ENCODE measurements at regions not wholly inside any gene's neighbourhood (a gene's known extent, or its start where the extent isn't known, plus 50 kb on each side); places are given as distances from the start of the nearest gene placed in this dataset.
"Not testable (repeated sequence)": the region's sequence is repeated elsewhere in the genome, so short reads cannot be mapped to it uniquely, and the experiment has no call there.

- H3K4me1 ChIP-seq (replicated peaks) = no peaks in the 10 kb centered on the region
- H3K9me3 ChIP-seq = no peaks in the 10 kb centered on the region
- no peaks in the 10 kb centered on the region for H3K27me3 ChIP-seq (replicated peaks; ENCODE audit: insufficient read depth)
- TF ChIP-seq POLR2A (IDR thresholded peaks at IDR 0.05) (no peak), CTCF (IDR thresholded peaks at IDR 0.05) (no peak), POLR2AphosphoS5 (IDR thresholded peaks at IDR 0.05) (no peak)
- intact Hi-C loops (cut with DNase I) = no loop called here
- no peak for DNase-seq (ENCODE audit: low spot score)
- H3K4me3 ChIP-seq = no peak overlapping the region
- no peak overlapping the region for H3K27ac ChIP-seq
- H3K36me3 ChIP-seq = no peaks in the 10 kb centered on the region
- 70% methylated on average over 3 of the region's 3 CpGs for WGBS
These were observed 783.3 kb upstream of the SEMA6A start for GRCh38 chr5:117357886-117358285.

- TF ChIP-seq POLR2A (IDR thresholded peaks at IDR 0.05) (no peak), POLR2AphosphoS5 (IDR thresholded peaks at IDR 0.05) (no peak), CTCF (IDR thresholded peaks at IDR 0.05) (no peak)
- DNase-seq (ENCODE audit: low spot score) = no peak
- no peaks in the 10 kb centered on the region for H3K36me3 ChIP-seq
- H3K27me3 ChIP-seq (replicated peaks; ENCODE audit: insufficient read depth) = no peaks in the 10 kb centered on the region
- no peaks in the 10 kb centered on the region for H3K9me3 ChIP-seq
- intact Hi-C loops (cut with DNase I) = no loop called here
- no peaks in the 10 kb centered on the region for H3K4me1 ChIP-seq (replicated peaks)
- H3K4me3 ChIP-seq = no peak overlapping the region
- WGBS = 60% methylated on average over 2 of the region's 2 CpGs
- no peak overlapping the region for H3K27ac ChIP-seq
These were observed 772.7 kb upstream of the SEMA6A start for GRCh38 chr5:117347280-117347679.

- intact Hi-C loops (cut with DNase I); H3K27me3 ChIP-seq (replicated peaks; ENCODE audit: insufficient read depth); H3K36me3 ChIP-seq; H3K4me1 ChIP-seq (replicated peaks); DNase-seq (ENCODE audit: low spot score); H3K9me3 ChIP-seq; H3K27ac ChIP-seq; H3K4me3 ChIP-seq: not testable (repeated sequence)
- WGBS = 61% methylated on average over 13 of the region's 13 CpGs
These were observed 769.1 kb upstream of the SEMA6A start for GRCh38 chr5:117343726-117344125.

- Histone ChIP-seq H3K9me3 (no peaks in the 10 kb centered on the region), H3K27ac (no peak overlapping the region), H3K27me3 (replicated peaks; ENCODE audit: insufficient read depth) (no peaks in the 10 kb centered on the region), H3K4me3 (no peak overlapping the region), H3K4me1 (replicated peaks) (no peaks in the 10 kb centered on the region), H3K36me3 (no peaks in the 10 kb centered on the region)
- DNase-seq (ENCODE audit: low spot score) = no peak
- 69% methylated on average over 4 of the region's 4 CpGs for WGBS
- TF ChIP-seq POLR2A (IDR thresholded peaks at IDR 0.05) = no peak
- no peak for TF ChIP-seq POLR2AphosphoS5 (IDR thresholded peaks at IDR 0.05)
- no peak for TF ChIP-seq CTCF (IDR thresholded peaks at IDR 0.05)
- intact Hi-C loops (cut with DNase I) = no loop called here
These were observed 762.6 kb upstream of the SEMA6A start for GRCh38 chr5:117337064-117337749.

GRCh38 chr5:117336208-117336607, 761.6 kb upstream of the SEMA6A start:
- no peak for DNase-seq (ENCODE audit: low spot score)
- Histone ChIP-seq H3K4me3 (no peak overlapping the region), H3K36me3 (no peaks in the 10 kb centered on the region), H3K9me3 (no peaks in the 10 kb centered on the region), H3K4me1 (replicated peaks) (no peaks in the 10 kb centered on the region), H3K27me3 (replicated peaks; ENCODE audit: insufficient read depth) (no peaks in the 10 kb centered on the region), H3K27ac (no peak overlapping the region)
- TF ChIP-seq POLR2AphosphoS5 (IDR thresholded peaks at IDR 0.05) = no peak
- WGBS = 65% methylated on average over 3 of the region's 3 CpGs
- intact Hi-C loops (cut with DNase I) = no loop called here

GRCh38 chr5:117333011-117333410, 758.4 kb upstream of the SEMA6A start:
- no peak for DNase-seq (ENCODE audit: low spot score)
- H3K27me3 ChIP-seq (replicated peaks; ENCODE audit: insufficient read depth) = no peaks in the 10 kb centered on the region

More at GRCh38 chr5:117333011-117333410, 758.4 kb upstream of the SEMA6A start:
- WGBS = 87% methylated on average over 3 of the region's 3 CpGs
- Histone ChIP-seq H3K36me3 (no peaks in the 10 kb centered on the region), H3K4me1 (replicated peaks) (no peaks in the 10 kb centered on the region), H3K4me3 (no peak overlapping the region), H3K27ac (no peak overlapping the region), H3K9me3 (no peaks in the 10 kb centered on the region)
- intact Hi-C loops (cut with DNase I) = no loop called here
- TF ChIP-seq CTCF (IDR thresholded peaks at IDR 0.05) (no peak), POLR2AphosphoS5 (IDR thresholded peaks at IDR 0.05) (no peak), POLR2A (IDR thresholded peaks at IDR 0.05) (no peak)
